Vagina (tissue), 2 donors: ENCODE measurements at regions not wholly inside any gene's neighbourhood (a gene's known extent, or its start where the extent isn't known, plus 50 kb on each side); places are given as distances from the start of the nearest gene placed in this dataset.

Experiments
- DNase-seq, 2 donors: peaks; one replicate each; pipeline ENCODE4 v3.0.0-alpha.2; 2017; ENCODE audit errors: extremely low spot score in 2 of 2
- H3K27ac ChIP-seq: fragments of 200-600 bp; sonication (generic); one replicate; pipeline ENCODE4 v1.5.1; 2019
- H3K27me3 ChIP-seq: fragments of 200-600 bp; sonication (generic); one replicate; pipeline ENCODE4 v1.5.1; 2019
- H3K36me3 ChIP-seq, 2 donors: fragments of 200-600 bp; sonication (generic); one replicate each; pipeline ENCODE4 v1.5.1; 2017 to 2019
- H3K4me1 ChIP-seq: fragments of 200-600 bp; sonication (generic); one replicate; pipeline ENCODE4 v1.5.1; 2019
- H3K4me3 ChIP-seq, 2 donors: fragments of 200-600 bp; sonication (generic); 1 replicate in 1 of 2; 2 replicates in 1 of 2; pipeline ENCODE4 v1.5.1; 2016 to 2019
- H3K9me3 ChIP-seq: fragments of 200-600 bp; sonication (generic); one replicate; pipeline ENCODE4 v1.5.1; 2019
- POLR2A ChIP-seq, 2 donors: fragments of 450-650 bp; IDR thresholded peaks; one replicate each; pipeline ENCODE4 v1.6.1; 2017; ENCODE audit warnings: antibody characterized with exemption in 2 of 2, mild to moderate bottlenecking in 2 of 2, moderate library complexity in 2 of 2
- POLR2AphosphoS5 ChIP-seq, 2 donors: sonication (generic); formaldehyde crosslinking; IDR thresholded peaks; one replicate each; pipeline ENCODE4 v1.9.0; 2017; ENCODE audit warnings: antibody characterized with exemption in 2 of 2, mild to moderate bottlenecking in 2 of 2, low read depth in 1 of 2; ENCODE audit not compliant: insufficient read depth in 1 of 2
- intact Hi-C: fragments of 100-400 bp; cut with DNase I; formaldehyde crosslinking; loops from one replicate; pipeline ENCODE4 v1.15.1; 2023
- TF ChIP-seq, protein P1 (sequence below), 3 experiments: fragments of 450-650 bp in 2 of 3; fragments of 200-600 bp in 1 of 3; sonication (generic) in 1 of 3; IDR thresholded peaks; one replicate each; pipeline ENCODE4 v1.5.1; 2017 to 2019; ENCODE audit warnings: antibody characterized with exemption in 3 of 3, mild to moderate bottlenecking in 2 of 3, moderate library complexity in 2 of 3

DNA sequence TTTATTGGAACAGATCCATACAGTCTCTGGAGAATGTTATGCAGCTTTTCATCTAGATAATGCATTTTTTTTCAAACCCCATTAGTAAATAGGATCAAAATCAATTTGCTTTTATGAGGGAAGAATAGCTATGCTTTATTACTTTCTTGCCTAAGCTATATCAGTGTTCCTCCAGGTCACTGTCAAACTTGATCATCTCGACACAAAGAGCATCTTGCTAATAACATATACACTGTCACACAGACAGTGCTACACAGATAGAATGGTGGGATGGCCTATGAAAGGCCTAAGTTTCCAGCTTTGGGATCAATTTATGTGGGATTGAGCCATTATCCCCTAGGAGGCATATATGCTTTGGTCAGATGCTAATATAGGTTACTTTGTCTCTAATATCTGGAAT lies 862.9 kb upstream of the SPRY2 start:
- no peaks in the 10 kb centered on the region for H3K9me3 ChIP-seq
- H3K27me3 ChIP-seq, result no peaks in the 10 kb centered on the region
- H3K4me1 ChIP-seq, result no peaks in the 10 kb centered on the region
- H3K27ac ChIP-seq, result no peak overlapping the region
- no peak overlapping the region for H3K4me3 ChIP-seq
- H3K36me3 ChIP-seq, result no peaks in the 10 kb centered on the region
- TF ChIP-seq POLR2A (IDR thresholded peaks at IDR 0.05), result no peak
- TF ChIP-seq, protein P1, sequence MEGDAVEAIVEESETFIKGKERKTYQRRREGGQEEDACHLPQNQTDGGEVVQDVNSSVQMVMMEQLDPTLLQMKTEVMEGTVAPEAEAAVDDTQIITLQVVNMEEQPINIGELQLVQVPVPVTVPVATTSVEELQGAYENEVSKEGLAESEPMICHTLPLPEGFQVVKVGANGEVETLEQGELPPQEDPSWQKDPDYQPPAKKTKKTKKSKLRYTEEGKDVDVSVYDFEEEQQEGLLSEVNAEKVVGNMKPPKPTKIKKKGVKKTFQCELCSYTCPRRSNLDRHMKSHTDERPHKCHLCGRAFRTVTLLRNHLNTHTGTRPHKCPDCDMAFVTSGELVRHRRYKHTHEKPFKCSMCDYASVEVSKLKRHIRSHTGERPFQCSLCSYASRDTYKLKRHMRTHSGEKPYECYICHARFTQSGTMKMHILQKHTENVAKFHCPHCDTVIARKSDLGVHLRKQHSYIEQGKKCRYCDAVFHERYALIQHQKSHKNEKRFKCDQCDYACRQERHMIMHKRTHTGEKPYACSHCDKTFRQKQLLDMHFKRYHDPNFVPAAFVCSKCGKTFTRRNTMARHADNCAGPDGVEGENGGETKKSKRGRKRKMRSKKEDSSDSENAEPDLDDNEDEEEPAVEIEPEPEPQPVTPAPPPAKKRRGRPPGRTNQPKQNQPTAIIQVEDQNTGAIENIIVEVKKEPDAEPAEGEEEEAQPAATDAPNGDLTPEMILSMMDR (IDR thresholded peaks at IDR 0.05), result no peak
- TF ChIP-seq POLR2AphosphoS5 (IDR thresholded peaks at IDR 0.05; ENCODE audit: insufficient read depth in 1 of 2, low read depth in 1 of 2), result no peak
- intact Hi-C loops, result no loop called here
- DNase-seq, result no peak

DNA sequence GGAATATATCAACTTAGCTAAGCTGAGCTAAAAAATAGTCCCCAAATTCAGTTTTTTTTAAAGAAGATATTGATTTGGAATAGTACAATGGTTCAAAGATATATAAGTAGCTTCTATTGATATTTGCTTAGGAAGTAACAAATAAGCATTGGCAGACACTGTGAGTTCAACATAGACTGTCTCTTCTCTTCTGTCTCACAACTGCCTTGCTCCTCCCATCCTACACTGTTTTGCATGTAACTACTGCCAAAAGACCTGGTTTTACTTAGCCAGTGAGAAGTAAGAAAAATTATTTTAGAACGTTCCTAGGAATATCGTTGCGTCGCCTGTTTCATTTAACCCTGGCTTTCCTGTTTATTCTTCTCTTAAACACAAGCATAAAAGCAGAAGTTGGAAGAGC lies 859.0 kb upstream of the SPRY2 start:
- no peak overlapping the region for H3K4me3 ChIP-seq
- no peak overlapping the region for H3K27ac ChIP-seq
- intact Hi-C loops, result no loop called here
- TF ChIP-seq, protein P1 (IDR thresholded peaks at IDR 0.05), result no peak
- TF ChIP-seq POLR2A (IDR thresholded peaks at IDR 0.05) (no peak), POLR2AphosphoS5 (IDR thresholded peaks at IDR 0.05; ENCODE audit: insufficient read depth in 1 of 2, low read depth in 1 of 2) (no peak)
- H3K9me3 ChIP-seq, result no peaks in the 10 kb centered on the region
- no peaks in the 10 kb centered on the region for H3K27me3 ChIP-seq
- H3K4me1 ChIP-seq, result no peaks in the 10 kb centered on the region
- no peaks in the 10 kb centered on the region for H3K36me3 ChIP-seq
- DNase-seq, result no peak

DNA sequence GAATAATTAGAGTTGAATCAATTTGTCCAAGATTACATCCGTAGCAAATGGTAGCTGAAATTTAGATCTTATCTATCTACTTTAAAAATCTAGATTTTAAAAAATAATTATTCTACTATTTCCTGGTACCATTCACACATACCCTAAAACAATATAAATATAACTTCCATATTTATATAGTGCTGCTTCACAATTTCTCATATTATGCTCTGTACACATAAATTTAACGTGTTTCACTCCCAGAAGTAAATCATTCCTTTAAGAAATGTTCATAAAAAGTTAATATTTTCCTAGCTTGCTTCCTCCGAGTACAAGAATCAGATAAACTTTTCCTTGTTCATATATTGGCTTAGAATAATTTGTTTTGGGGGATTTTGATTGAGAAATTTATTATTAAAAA lies 857.0 kb upstream of the SPRY2 start:
- no peaks in the 10 kb centered on the region for H3K9me3 ChIP-seq
- intact Hi-C loops, result no loop called here
- TF ChIP-seq, protein P1 (IDR thresholded peaks at IDR 0.05), result no peak
- TF ChIP-seq POLR2AphosphoS5 (IDR thresholded peaks at IDR 0.05; ENCODE audit: insufficient read depth in 1 of 2, low read depth in 1 of 2), result no peak
- no peak for TF ChIP-seq POLR2A (IDR thresholded peaks at IDR 0.05)
- DNase-seq, result no peak
- no peaks in the 10 kb centered on the region for H3K4me1 ChIP-seq
- H3K36me3 ChIP-seq, result no peaks in the 10 kb centered on the region
- H3K27ac ChIP-seq, result no peak overlapping the region
- no peaks in the 10 kb centered on the region for H3K27me3 ChIP-seq
- H3K4me3 ChIP-seq, result no peak overlapping the region

DNA sequence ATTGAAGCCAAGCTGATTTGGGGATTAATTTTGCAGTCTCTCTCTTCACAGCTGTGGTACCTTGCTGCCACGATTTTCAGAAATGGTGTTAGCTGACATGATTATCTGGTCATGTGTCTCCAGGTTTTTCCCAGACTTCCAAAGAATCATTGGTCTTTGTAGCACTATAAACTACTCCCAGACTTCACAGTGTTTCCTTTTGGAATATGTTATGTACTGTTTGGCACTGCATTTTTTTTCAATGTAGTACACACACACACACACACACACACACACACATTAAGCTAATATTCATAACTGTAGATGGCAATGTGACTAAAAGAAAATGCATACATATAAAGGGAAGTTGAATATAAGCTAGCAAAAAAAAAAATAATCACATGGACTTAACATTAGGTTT lies 856.6 kb upstream of the SPRY2 start:
- Histone ChIP-seq H3K27me3 (no peaks in the 10 kb centered on the region), H3K4me1 (no peaks in the 10 kb centered on the region), H3K27ac (no peak overlapping the region), H3K4me3 (no peak overlapping the region), H3K36me3 (no peaks in the 10 kb centered on the region), H3K9me3 (no peaks in the 10 kb centered on the region)
- intact Hi-C loops, result no loop called here
- DNase-seq, result no peak
- TF ChIP-seq POLR2A (IDR thresholded peaks at IDR 0.05) (no peak), POLR2AphosphoS5 (IDR thresholded peaks at IDR 0.05; ENCODE audit: insufficient read depth in 1 of 2, low read depth in 1 of 2) (no peak)
- TF ChIP-seq, protein P1 (IDR thresholded peaks at IDR 0.05), result no peak

DNA sequence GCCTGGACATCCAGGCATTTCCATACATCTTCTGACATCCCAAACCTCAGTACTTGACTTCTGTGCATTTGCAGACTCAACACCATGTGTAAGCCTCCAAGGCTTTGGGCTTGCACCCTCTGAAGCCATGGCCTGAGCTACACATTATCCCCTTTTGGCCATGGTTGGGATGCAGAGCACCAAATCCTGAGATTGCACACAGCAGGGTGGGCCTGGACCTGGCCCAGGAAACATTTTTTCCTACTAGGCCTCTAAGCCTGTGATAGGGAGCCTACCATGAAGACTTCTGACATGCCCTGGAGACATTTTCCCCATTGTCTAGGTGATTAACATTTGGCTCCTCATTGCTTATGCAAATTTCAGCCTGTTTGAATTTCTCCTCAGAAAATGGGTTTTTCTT lies 853.4 kb upstream of the SPRY2 start:
- TF ChIP-seq, protein P1 (IDR thresholded peaks at IDR 0.05), result no peak
- no peak for TF ChIP-seq POLR2A (IDR thresholded peaks at IDR 0.05)
- no peak for TF ChIP-seq POLR2AphosphoS5 (IDR thresholded peaks at IDR 0.05; ENCODE audit: insufficient read depth in 1 of 2, low read depth in 1 of 2)
- intact Hi-C loops, result no loop called here

More for the DNA sequence above, 853.4 kb upstream of the SPRY2 start:
- Histone ChIP-seq H3K4me1 (no peaks in the 10 kb centered on the region), H3K27me3 (no peaks in the 10 kb centered on the region), H3K9me3 (no peaks in the 10 kb centered on the region), H3K27ac (no peak overlapping the region), H3K36me3 (no peaks in the 10 kb centered on the region), H3K4me3 (no peak overlapping the region)
- DNase-seq, result no peak
